GM12875 (cell line): ENCODE measurements at regions not wholly inside any gene's neighbourhood (a gene's known extent, or its start where the extent isn't known, plus 50 kb on each side); places are given as distances from the start of the nearest gene placed in this dataset.

ENCODE experiments used
- H3K4me3 ChIP-seq: one replicate; pipeline ENCODE4 v1.5.1; 2011; ENCODE audit warnings: low read depth, low read length, control low read depth
- CTCF ChIP-seq: IDR thresholded peaks from 2 replicates; pipeline ENCODE4 v1.5.1; 2011; ENCODE audit warnings: low read depth, mild to moderate bottlenecking, control low read depth, inconsistent platforms, low read length, moderate library complexity, borderline replicate concordance; ENCODE audit not compliant: insufficient read depth

GRCh38 chr18:73948084-73948483 lies 199.6 kb downstream of the FBXO15 start:
- TF ChIP-seq CTCF, result no peak
- no peak overlapping the region for H3K4me3 ChIP-seq

- no peak for TF ChIP-seq CTCF
- H3K4me3 ChIP-seq, result no peak overlapping the region
These were observed 200.3 kb downstream of the FBXO15 start for GRCh38 chr18:73947180-73947921.

- TF ChIP-seq CTCF, result no peak
- H3K4me3 ChIP-seq, result no peak overlapping the region
These were observed 202.4 kb downstream of the FBXO15 start for GRCh38 chr18:73945130-73945792.

GRCh38 chr18:73944715-73945114 lies 202.9 kb downstream of the FBXO15 start:
- no peak overlapping the region for H3K4me3 ChIP-seq
- TF ChIP-seq CTCF, result no peak

GRCh38 chr18:73943763-73944162 lies 203.9 kb downstream of the FBXO15 start:
- no peak overlapping the region for H3K4me3 ChIP-seq
- TF ChIP-seq CTCF, result no peak

- H3K4me3 ChIP-seq, result no peak overlapping the region
- TF ChIP-seq CTCF, result no peak
These were observed 204.7 kb downstream of the FBXO15 start for GRCh38 chr18:73942956-73943355.

- no peak for TF ChIP-seq CTCF
- no peak overlapping the region for H3K4me3 ChIP-seq
These were observed 205.5 kb downstream of the FBXO15 start for GRCh38 chr18:73942081-73942625.
